DMS153 treated with DMSO at 0.1 percent for 48 hours (cell line): ENCODE measurements at regions not wholly inside any gene's neighbourhood (a gene's known extent, or its start where the extent isn't known, plus 50 kb on each side); places are given as distances from the start of the nearest gene placed in this dataset.
"Not testable (repeated sequence)": the region's sequence is repeated elsewhere in the genome, so short reads cannot be mapped to it uniquely, and the experiment has no call there.

Experiments used
- DNase-seq: peaks from one replicate; lab custom pipeline; 2025; ENCODE audit not compliant: unreplicated experiment; lab: John Stamatoyannopoulos, UW

DNA sequence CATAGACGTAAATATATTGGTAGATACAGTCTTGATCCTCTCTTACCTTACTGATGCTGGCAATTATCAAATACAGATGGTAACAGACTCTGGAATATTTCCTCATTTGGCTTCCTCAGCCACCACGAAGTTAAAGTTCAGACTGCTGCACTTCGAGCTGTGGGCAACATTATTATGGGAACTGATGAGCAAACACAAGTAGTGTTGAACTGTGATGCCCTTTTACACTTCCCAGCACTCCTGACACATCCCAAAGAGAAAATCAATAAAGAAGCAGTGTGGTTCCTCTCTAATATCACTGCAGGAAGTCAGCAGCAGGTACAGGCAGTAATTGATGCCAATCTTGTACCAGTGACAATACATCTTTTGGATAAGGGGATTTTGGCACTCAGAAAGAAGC is 162.7 kb upstream of the NT5E start:
- no peak for DNase-seq

DNA sequence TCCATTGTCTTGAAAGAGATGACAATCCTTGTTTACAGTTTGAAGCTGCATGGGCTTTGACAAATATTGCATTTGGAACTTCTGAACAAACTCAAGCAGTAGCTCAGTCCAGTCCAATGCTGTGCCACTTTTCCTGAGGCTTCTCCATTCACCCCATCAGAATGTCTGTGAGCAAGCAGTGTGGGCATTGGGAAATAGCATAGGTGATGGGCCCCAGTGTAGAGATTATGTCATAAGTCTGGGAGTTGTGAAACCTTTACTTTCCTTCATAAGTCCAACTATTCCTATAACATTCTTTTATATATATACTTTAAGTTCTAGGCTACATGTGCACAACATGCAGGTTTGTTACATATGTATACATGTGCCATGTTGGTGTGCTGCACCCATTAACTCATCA is 163.4 kb upstream of the NT5E start:
- DNase-seq: not testable (repeated sequence)

DNA sequence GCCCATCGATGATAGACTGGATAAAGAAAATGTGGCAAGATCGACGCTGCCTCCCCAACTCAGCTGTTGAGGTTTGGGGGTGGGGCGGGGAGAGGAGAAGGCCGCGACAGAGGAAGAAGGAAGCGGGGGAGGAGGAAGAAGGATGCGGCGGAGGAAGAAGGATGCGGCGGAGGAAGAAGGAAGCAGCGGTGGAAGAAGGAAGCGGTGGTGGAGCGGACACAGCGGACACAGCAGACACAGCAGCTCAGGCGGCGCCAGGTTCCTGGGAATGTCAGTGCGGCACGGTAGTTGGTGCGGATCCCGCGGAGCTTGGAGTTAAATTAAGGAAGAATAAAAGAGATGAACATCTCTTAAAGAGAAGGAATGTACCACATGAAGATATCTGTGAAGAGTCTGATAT is 163.9 kb upstream of the NT5E start:
- no peak for DNase-seq

DNA sequence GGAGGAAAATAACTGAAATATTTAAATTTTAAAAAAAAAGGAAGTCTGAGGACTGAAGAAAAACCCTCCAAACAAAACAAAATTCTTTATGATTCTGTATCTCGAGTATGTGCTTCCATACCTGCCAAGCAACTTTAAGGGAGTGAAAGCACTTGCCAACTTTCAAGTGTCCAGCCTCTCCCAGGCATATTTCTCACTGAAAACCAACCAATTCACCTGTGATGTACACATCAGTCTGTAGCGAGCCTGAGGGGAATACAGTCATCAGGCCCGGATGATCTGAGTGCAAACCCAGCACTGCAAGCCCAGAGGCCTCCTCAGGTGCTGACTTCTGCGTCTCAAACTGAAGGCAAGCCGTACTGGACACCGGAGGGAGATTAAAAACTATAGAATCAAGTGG is 164.8 kb upstream of the NT5E start:
- DNase-seq: no peak

DNA sequence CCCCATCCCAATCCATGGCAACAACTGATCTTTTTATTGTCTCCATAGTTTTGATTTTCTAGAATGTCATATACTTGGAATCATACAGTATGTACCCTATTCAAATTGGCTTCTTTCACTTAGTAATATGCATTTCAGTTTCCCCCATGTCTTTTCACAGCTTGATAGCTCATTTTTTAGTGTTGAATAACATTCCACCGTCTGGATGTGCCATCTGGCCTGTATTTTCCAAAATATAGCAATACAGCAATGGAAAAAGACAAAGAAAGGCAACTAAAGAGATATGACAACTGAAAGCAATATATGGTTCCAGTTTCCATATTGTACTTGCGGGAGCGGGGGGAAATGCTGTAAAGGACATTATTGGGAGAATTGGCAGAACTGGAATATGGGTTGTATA is 166.4 kb upstream of the NT5E start:
- no peak for DNase-seq

DNA sequence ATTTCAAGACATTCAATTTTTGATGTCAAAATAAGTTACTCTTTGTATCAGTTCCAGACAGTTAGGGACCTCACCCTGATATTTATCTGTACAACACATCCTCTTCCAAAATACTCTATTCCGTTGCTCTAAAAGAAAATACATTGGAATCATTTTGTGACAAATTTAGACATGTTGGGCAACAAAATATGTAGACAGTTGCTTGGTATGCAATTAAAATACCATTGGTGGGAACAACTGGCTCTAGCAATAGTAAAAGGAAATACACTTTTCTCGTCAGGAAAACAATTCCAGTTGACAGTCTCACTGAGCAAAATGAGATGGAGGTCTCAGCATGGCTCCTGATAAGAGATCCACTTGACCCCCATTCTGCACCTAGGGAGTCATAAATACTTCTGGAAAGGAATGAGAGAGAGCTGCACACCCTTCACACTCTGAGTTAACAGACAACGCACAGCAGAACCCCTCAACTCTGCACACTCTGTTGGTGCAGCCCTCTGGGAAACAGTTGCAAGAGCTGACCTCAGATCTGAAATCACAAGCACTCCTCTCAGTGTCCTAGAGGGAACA is 171.3 kb upstream of the NT5E start:
- DNase-seq: no peak

DNA sequence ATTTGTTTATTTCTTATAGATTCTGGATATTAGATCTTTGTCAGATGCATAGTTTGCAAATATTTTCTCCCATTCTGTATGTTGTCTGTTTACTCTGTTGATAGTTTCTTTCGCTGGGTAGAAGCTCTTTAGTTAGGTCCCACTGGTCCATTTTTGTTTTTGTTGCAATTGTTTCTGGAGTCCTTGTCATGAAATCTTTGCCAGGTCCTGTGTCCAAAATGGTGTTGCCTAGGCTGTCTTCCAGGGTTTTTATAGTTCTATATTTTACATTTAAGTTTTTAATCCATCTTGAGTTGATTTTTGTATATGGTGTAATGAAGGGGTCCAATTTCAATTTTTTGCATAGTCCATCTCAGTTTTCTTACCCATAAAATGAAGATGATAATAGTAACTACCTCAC is 173.9 kb upstream of the NT5E start:
- not testable (repeated sequence) for DNase-seq

DNA sequence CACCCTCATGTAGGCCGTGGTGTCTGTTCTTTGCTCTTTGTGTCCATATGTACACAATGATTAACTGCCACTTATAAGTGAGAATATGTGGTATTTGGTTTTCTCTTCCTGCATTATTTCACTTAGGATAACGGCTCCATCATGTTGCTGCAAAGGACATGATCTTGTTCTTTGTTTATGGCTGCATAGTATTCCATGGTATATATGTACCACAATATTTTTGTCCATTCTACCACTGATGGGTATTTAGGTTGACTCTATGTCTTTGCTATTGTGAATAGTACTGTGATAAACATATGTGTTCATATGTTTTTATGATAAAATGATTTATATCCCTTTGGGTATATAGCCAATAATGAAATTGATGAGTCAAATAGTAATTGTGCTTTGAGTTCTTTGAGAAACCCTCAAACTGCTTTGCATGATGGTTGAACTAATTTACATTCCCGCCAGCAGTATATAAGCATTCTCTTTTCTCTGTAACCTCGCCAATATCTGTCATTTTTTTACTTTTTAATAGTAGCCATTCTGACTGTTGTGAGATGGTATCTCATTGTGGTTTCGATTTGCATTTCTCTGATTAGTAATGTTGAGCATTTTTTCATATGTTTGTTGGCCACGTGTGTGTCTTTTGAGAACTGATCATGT is 174.4 kb upstream of the NT5E start:
- DNase-seq: no peak

DNA sequence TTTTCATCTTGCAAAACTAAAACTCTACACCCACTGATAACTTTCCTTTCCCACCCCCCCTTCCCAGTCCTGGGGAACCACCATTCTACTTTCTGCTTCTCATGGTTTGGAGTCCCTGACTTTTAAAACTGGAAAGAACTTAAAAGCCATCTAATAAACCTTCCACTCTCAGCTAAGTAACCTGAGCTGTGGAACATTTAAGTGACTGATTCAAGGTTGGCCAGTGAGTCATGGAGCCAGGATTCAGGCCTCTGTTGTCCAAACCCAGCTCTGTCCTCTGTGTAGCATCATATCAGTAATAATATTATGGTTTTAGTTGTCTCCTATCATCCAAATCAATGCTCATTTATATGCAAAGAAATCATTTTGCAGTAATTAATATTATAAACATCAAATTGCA is 176.0 kb upstream of the NT5E start:
- no peak for DNase-seq

DNA sequence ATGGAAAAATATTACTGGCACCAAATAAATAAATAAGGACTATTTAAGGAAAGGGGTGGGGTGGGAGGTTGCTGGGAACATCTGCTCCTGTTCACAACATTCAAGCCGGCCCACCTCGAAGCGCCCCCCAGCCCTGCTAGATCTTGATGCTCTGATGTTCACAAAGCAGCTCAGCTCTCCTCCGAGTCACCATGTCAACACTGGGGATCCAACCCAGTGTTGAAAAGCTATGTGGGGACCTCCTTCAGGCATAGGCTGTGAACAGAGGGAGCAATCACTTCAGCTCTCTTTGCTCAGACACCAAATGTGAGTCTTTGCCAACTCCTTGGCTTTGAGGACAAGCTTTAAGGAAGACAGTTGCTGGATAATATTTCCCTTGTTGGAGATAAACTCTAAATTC is 176.8 kb upstream of the NT5E start:
- no peak for DNase-seq

DNA sequence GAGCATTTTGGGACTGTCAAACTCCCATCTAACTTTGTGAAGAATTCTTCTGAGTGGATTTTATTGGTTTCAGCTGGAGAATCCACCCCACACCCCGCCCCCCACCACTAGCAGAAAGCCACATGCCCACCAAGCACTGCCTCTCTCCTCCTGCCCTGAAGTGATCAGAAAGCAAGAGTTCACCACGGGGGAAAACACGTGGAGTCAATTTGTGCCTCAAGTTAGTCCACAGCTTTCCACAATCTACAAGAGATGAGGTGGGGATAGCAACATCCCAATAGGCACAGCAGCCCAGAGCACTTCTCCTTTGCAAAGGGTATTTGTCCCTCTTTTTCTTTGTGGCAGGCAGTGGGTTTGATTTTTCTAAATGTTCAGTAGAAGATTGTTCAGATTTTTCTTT is 177.3 kb upstream of the NT5E start:
- DNase-seq: no peak

DNA sequence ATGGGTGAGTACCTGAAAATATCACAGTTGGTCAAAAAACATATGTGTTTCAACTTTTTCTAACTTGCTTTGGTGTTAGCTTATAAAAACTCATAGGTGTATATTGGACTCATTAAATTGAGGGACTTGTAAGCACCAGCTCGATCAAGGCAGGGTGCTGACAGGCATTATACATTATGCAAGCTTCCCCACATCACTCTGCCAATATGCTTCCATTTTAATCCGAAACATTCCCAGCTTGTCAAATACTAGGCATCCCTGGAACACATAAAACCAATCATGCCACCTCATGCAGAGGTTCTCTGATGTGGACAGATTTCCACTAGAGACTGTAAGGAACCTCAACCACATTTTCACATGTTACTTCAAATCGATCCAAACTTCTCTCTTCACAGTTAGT is 187.3 kb upstream of the NT5E start:
- DNase-seq: no peak

DNA sequence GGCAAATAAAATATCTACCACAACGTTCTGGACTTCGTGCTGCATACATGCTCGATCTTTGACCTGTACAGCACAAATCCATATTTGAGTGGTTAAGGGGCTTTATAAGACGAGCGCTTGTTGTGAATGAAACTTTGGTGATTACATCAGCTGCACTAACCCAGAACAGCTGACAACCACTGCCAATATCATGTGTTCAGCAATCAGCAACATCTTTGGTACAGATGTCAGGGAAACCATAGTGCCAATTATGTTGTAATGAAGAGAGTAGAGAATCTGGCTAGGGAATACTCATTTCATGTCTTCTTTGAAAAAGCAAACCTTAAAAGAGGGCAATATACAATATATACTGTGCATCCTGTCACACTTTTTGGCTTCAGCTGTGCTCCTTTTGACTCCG is 188.6 kb upstream of the NT5E start:
- DNase-seq: no peak

DNA sequence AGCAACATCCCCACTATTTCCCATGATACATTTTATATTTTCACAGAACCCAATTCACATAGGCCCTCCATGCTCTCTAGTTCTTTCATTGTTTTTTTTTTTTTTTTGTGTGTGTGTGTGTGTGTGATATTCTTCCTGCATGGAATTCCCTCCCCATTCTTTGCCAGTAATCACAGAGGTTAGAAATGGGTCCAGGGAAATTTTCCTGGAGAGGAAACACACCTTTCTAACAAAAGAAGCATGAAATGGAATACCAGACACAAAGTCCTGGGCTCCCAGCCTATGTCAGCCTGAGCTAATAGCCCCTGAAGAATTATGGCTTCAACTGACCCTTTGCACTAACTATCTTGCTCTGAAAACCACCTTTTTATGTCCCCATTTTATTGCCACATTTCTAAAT is 194.2 kb upstream of the NT5E start:
- no peak for DNase-seq

DNA sequence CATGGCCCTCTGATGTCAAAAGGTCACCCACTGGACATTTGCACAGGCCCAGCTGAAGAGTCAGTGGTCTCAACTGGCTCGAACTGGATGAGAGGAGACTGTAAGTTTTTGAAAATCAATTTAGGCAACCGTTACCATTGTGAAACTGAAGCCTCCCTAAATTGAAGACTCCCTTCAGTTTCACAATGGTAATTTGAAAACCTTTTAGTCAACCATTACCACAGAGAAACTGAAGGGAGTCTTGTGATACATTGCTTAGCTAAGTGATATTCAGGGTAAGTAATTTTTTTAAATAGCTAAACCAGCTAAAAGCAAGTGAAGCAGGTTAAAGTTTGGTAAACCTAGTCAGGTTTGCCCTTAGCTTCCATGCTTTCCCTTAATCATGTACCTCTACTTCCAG is 197.3 kb upstream of the NT5E start:
- no peak for DNase-seq

DNA sequence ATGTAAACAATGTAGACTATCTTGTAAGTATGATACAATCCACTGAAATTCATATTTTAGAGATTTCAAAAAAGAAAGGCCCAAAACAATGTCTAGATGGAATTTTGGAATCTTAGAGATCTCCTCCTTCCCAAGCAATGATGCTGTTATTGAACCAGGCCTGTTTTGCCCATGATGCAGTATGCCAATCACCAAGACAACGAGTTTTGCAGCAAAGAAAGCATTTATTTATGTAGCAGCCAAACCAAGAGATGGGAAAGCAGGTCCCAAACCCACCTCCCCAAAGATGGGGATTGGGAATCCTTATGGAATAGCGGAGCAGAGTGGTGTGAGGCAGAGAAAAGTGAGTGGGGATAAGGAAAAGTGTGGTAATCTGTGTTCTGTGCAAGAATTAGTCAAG is 197.8 kb upstream of the NT5E start:
- no peak for DNase-seq

DNA sequence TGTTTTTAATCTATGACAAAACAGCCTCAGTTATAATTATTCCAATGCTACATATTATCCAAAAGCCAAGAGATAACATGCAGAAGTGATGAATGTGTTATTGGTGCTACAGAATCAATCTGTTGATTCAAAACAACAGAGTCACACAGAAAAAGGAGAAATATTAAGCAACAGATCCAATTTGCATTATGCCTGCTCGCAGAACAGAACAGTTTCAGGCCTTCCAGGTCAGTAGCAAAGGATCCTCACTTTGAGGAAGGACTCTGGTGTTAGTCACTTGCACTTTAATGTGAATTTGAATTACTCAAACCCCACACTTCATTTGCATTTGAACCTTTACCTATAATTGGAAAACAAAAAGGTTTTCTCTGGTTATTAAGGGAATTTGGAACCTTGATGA is 198.6 kb upstream of the NT5E start:
- no peak for DNase-seq

DNA sequence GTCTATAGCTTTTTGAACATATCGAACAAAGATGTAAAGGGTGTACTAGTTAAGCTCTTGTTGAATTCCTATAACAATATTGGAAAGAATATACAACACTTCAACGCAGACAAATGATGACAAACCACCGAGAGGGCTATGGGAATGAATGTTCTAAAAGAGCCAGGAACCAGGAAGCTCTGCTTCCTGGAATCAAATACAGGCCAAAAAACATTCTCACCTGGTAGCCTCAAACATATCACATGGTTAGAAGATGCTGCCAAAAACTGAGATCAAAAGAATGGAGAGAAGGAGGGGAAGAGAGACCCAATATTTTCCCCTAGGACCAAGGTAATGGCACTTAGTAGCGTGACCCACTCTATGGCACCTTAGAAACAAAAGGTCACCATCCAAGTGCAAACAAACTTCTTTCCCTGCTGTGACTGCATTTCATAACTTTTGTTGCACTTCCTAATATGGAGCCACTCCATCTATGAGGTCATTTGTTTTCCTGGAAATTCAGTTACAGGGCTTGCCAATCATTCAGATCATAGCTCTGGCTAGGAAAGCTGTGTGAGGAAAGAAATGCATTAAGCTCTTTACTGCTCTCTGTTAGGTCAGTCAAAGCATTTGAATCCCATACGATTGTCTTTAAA is 199.2 kb upstream of the NT5E start:
- DNase-seq: no peak

DNA sequence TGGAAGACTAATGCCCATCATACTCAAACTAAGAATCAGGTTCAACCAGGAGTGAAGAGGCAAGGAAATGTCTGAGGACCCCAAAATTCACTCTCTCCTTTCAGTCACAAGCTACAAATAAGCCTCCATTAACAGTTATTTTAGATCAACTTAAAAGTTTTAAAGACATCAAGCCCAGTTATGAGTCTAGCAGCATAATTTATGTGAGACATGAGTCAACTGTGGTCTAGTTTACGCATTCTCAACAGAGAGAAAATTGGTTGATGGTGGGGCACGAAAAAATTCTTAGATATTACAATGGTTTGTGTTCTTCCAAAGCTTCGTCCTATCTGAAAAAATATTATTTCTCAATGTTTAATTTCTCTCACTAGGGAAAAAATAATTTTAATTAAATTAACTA is 204.9 kb upstream of the NT5E start:
- no peak for DNase-seq

DNA sequence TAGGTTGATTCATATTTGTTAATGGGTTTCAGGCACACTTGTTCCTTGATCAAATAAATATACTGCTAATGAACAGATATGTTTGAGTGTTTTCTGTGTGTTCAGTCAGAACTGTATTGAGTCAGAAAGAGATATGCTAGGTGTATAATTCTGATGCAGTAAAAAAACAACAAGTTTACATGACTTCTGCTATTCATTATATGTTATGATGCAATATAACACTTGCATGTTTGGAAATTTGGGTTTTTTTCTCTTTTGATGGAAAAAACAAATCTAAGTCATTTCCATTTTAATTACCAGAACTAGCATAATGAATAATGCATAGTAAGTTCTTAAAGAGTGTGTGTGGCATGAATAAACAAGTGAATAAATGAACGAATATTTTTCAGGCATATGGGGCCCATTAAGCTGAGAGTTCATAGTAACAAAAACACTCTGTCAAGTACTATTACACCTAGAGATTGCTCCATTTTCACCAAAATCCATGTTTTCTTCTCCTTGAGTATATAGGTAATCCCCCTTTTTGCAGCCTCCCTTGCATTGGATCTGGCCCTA is 208.3 kb upstream of the NT5E start:
- no peak for DNase-seq

DNA sequence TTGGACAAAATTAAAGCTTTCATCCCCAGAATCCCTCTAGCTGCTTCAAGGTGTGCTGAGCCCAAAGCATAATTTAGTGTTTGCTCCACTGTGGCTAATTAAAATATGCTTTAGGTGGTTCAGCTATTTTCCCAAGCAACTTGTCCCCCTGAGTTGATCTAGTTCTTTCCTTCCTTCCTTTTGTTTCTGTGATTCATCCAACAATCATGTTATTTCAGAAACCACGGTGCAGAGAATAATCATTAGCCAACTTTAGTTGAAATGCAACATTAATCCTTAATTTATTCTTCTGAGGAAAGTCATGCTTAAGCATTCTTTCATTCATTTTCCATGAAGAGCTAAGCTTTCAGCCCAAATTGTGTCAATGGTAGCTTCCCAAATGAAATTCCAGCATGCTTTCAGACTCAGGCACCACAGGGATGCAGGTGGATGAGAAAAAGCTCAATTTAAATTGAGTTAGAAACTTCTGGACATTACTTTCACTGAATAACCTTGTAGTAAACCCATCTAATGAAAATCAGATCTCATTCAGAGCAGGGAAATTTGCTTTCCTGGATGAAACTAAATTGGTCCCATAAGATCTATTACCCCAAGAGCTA is 209.0 kb upstream of the NT5E start:
- DNase-seq: no peak

DNA sequence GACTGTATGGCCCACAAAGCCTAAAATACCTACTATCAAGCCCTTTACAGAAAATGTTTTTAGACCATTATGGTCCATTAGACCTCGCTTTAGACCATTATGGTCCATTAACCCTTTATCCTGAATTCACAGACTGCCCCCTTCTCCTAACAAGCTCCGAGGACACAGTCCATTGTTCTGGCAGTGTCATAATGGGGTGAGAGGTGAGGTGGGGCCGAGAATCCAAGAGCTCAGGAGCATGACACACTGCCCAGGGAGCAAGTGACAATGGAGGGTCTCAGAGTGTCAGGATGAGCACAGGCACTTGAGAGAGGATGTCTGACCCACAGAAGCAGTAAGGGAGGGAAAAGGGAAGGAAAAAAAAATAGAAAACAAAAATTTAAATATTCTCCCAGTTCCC is 212.4 kb upstream of the NT5E start:
- no peak for DNase-seq
